Upper lobe of left lung (tissue), 4 donors: ENCODE measurements at regions not wholly inside any gene's neighbourhood (a gene's known extent, or its start where the extent isn't known, plus 50 kb on each side); places are given as distances from the start of the nearest gene placed in this dataset.

Source experiments
- CTCF ChIP-seq, 6 experiments: fragments of 450-650 bp in 4 of 6; fragments of 200-600 bp in 2 of 6; sonication (generic) in 2 of 6; IDR thresholded peaks; one replicate each; pipeline ENCODE4 v1.5.1; 2016 to 2019; ENCODE audit warnings: antibody characterized with exemption in 6 of 6
- POLR2A ChIP-seq, 4 donors: fragments of 450-650 bp; IDR thresholded peaks; one replicate each; pipeline ENCODE4 v1.5.1; 2016 to 2017; ENCODE audit warnings: antibody characterized with exemption in 4 of 4, mild to moderate bottlenecking in 2 of 4
- POLR2AphosphoS5 ChIP-seq, 2 donors: sonication (generic); formaldehyde crosslinking; IDR thresholded peaks; one replicate each; pipeline ENCODE4 v1.5.1; 2017; ENCODE audit warnings: antibody characterized with exemption in 2 of 2

- TF ChIP-seq POLR2AphosphoS5 (IDR thresholded peaks at IDR 0.05), result no peak
- TF ChIP-seq CTCF (IDR thresholded peaks at IDR 0.05), result no peak
- no peak for TF ChIP-seq POLR2A (IDR thresholded peaks at IDR 0.05)
Observed at GRCh38 chr13:78852709-78853108, 193.8 kb upstream of the OBI1 start.
